Choroid plexus epithelial cell (primary cell): ENCODE measurements at regions not wholly inside any gene's neighbourhood (a gene's known extent, or its start where the extent isn't known, plus 50 kb on each side); places are given as distances from the start of the nearest gene placed in this dataset.

Source experiments
- DNase-seq: peaks from one replicate; pipeline ENCODE4 v3.0.0-alpha.2; 2010; ENCODE audit warnings: low read depth
- H3K4me3 ChIP-seq: 2 replicates; pipeline ENCODE4 v1.5.1; 2011; ENCODE audit warnings: low read depth, mild to moderate bottlenecking, control low read depth, low read length, moderate library complexity
- CTCF ChIP-seq: conservative IDR thresholded peaks from 2 replicates; pipeline ENCODE4 v1.5.1; 2011; ENCODE audit warnings: low read depth, mild to moderate bottlenecking, control low read depth, inconsistent platforms, low read length, moderate library complexity

DNA sequence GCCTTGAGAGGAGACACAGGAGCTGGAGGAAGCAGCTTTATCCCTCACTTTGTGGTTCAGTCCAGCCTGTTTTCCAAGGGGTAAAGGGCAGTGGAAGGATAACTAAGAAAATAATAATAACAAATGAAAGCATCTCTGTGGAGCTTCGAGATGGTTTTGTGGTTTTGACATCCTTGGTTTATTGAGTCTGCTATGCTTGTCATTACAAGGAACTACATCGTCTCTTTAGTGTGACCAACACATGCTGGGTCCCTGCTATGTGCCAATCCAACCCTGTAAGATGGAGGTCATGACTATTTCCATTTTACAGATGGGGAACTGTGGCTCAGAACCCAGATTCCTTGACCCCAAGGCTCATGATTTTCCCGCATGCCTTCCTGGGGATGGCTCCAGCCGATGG lies 124.8 kb downstream of the MRM1 start:
- no peak for TF ChIP-seq CTCF
- DNase-seq, result no peak
- H3K4me3 ChIP-seq, result no peak overlapping the region

DNA sequence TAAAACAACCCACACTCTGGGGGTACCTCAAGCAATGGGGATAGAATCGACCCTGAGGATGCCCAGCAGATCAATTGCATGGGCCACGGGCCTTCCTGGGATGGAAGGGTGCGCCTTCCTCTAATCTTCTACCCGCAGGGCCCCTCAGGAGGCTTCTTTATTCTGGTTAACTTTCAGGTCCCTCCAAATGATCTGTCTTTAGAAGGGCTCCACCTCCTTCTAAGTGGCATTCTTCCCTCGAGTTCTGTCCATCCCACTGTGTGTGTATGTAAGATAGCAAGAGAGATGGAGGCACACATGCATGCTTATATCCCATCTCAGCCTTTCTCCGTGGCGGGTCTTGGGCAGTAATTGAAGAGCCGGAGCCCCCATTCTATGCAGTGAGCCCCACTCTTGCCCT lies 125.7 kb downstream of the MRM1 start:
- no peak for DNase-seq
- no peak overlapping the region for H3K4me3 ChIP-seq
- TF ChIP-seq CTCF, result no peak

DNA sequence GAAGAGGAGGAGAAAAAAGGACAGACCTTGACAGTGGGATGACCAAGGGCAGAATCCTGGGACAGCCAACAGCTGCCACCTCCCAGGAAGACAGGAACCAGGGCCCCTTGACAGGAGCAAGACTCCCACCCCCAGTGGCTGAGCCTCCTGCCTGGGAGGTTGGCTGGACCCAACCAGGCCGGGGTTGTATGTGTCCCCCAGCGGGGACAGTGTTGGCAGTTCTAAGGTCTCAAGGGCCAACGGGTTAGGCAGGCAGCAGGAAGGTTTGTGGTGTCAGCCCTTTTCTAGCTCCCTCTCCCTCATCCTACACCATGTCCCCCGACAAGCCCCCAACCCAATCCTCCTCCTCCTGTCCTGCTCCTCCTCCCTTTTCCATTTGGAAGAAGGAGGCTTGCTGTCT lies 126.2 kb downstream of the MRM1 start:
- TF ChIP-seq CTCF, result no peak
- no peak for DNase-seq
- H3K4me3 ChIP-seq, result no peak overlapping the region

DNA sequence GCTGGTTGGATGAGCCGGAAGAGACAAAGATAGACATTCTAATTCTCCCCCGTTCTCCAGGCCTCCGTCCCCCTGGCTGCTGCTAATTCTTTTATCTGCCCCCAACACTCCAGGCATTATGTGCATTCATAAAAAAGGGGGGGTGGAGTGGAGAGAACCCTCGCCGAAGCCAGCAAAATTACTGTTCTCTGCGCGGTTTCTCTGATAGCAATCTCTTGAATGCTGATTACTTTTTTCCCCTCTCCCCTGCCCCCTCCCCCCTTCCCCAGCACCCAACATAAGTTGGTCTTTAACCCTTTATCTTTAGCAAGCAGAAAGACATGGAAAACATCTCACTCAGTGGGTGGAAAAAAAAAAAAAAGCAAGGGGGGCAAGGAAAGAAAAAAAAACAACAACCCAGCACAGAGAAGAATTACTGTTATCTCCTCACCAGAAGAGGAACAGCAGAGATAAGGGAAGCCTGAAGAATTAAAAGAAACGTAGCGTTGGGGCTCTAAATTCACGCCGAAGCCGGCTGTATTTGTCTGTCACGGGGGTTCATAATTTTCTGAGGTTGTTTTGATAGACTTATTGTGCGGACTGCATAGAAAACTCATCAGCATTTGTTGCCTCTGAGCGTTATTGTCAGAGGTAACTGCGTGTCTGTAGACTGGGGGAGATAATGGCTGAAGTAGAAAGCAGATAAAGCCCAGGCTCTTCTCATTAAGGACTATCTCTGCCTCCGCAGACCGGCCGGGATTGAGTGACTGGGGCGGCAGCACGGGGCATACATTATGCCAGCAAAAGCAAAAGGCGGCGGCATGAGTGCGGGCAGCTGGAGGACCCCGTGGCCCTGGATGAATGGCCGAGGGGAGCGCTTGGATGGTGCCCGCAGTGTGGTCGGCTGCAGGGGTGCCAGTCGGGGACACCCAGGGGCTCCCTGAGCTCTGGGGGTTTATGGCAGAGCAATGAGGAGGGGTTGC lies 126.9 kb downstream of the MRM1 start:
- DNase-seq, result no peak
- H3K4me3 ChIP-seq, result no peak overlapping the region
- no peak for TF ChIP-seq CTCF

- TF ChIP-seq CTCF, result no peak
- no peak for DNase-seq
- H3K4me3 ChIP-seq, result no peak overlapping the region
Observed at GRCh38 chr17:36730095-36730808, 128.9 kb downstream of the MRM1 start.

DNA sequence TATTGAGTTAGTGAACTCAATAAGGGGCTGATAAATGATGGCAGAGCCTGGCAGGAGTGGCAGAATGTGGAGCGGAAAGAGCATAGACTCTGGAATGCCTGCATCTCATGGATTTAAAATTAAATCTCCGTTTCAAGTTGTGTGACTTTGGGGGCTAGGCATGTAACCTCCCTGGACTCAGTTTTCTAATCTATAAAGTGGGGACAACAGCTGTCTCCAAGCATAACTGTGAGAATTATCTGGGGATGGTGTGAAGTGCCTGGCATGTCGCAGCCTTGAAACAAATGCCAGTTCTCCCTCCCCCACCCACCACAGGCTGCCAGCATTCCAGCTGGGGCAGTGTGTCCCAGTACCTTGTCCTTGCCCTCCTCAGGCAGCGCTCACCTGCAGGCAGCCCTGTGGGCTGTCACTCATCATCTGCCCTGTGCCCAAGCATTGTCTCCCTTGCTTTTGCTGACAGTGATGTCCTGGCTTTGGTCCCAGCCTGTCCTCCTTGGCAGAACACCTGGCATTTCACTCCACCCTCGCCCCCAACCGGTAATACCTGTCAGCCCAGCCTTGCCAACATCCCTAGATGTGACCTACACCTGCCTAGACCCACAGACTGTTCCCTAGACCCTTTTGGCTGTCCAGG lies 129.6 kb downstream of the MRM1 start:
- no peak for DNase-seq
- no peak overlapping the region for H3K4me3 ChIP-seq
- TF ChIP-seq CTCF, result no peak
